Retina (tissue), 1 donor: ENCODE measurements at regions not wholly inside any gene's neighbourhood (a gene's known extent, or its start where the extent isn't known, plus 50 kb on each side); places are given as distances from the start of the nearest gene placed in this dataset.
"Not testable (repeated sequence)": the region's sequence is repeated elsewhere in the genome, so short reads cannot be mapped to it uniquely, and the experiment has no call there.

Source experiments
- DNase-seq: peaks from one replicate; pipeline ENCODE4 v3.0.0-alpha.2; 2016

DNA sequence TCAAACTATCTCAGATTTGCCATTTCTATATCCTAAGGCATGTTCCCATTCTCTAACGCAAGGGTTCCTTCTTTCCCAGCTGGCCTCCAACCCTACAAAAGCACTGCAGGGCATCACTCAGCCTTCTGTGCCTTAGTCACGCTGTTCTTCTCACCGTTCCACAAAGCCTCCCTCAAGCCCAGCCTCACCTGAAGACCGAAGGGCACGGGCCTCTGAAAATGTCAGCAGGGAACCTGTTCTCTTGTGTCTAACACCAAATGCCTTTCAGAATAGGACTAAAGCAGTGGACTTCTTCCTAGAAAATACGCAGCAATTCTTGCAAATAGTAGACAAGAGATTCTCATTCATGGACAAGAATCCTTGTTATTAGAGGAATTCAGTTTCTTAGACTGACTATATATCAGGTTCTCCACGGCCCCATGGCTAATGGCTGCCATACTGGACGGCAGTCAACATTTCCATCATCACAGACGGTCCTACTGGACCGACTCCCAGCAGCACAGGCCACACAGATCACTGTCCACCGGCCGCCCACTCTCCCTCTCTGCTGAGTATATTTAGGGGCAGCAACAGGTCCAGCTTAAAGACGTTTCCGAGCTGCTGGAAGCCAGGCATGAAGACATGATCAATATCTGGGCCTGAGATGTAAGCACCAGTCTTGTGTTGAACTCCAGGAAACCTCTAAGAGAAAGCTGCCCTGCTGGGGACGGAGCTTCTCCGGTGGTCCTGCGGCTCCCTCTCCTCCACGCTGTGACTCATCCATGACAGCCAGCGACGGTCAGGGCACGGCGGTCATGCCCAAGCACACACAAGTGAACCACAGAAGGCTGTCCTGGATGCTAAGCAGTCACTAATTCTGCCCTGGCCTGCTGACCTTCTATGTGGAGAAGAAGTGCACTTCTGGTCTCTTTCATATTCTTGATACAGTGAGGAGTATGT, 61.8 kb upstream of the TNK2 start:
- not testable (repeated sequence) for DNase-seq

DNA sequence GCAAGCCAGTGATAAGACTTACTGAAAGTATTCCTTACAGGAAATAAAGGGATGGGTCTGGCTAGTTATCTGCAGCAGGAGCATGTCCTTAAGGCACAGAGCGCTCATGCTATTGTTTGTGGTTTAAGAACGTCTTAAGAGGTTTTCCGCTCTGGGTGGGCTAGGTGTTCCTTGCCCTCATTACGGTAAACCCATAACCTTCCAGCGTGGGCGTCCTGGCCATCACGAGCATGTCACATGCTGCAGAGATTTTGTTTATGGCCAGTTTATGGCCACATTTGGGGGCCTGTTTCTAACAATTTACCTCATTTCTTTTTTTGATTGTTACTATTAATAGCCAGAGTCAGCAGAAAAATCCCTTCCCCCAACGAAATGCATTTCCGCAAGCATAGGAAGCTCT, 61.0 kb upstream of the TNK2 start:
- not testable (repeated sequence) for DNase-seq

DNA sequence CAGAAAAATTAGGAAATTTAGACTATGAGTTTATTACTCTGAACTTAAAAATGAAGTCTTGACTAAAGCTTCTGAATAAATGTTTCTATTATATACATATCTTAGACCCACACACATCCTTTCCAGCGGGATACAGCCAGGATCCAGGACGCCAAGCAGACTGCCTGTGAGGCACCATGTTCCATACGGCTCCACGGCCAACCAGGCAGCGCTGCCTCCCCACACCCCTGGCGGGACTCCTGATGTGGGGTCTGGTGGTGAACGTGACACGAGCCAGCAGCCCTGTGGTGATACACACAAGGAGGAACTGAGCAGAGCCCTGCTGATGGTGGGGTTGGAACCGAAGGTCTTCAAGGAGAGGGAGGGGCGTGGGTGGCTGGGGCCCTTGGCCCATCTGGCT, 59.8 kb upstream of the TNK2 start:
- not testable (repeated sequence) for DNase-seq

DNA sequence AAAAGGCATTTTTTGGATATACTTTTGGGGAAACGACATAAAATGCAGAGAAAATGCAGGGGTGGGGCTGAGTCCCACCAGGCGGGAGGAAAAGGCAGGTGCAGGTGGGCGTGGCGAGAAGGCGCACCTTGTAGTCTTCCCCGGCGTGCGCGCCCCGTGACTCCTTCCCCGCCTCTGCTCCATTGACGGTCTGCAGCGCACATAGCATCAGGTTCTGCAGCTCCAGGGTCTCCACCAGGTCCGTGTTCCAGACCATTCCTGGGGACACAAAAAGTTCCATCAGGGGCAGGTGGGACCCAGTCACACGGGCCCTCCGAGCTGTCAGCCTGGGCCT, 59.0 kb upstream of the TNK2 start:
- DNase-seq: not testable (repeated sequence)

DNA sequence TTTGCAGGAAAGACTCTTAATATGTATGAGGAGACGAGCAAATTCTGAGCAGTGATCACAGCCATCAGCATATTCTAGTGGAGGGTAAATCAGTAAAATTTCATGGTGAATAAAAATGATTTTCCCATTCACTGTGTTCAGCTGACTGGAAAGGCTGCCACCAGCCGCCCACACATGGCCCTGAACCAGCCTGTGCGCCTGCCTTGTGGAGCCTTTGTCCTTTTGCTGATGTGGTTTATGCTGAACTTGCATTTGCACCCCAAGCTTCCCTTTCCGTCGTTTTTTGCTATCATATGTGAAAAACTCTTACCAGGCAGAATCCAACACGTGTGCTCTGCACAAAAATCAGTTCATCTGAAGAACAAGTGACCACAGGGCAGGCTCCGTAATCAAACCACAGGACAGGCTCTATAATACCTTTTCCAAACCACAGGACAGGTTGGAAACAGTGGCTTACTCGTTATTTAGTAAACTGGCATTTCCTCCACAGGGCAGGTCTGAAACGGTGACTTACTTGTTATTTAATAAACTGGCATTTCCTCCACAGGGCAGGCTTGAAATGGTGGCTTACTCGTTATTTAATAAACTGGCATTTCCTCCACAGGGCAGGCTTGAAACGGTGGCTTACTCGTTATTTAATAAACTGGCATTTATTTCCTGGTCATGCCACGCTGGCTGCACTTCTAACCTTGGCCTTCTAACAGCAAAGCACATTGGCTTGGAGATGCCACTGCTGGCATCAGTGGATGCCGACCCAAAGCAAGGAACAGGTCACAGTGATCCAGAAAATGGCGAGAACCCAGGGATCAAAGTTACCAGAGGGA, 58.4 kb upstream of the TNK2 start:
- not testable (repeated sequence) for DNase-seq

DNA sequence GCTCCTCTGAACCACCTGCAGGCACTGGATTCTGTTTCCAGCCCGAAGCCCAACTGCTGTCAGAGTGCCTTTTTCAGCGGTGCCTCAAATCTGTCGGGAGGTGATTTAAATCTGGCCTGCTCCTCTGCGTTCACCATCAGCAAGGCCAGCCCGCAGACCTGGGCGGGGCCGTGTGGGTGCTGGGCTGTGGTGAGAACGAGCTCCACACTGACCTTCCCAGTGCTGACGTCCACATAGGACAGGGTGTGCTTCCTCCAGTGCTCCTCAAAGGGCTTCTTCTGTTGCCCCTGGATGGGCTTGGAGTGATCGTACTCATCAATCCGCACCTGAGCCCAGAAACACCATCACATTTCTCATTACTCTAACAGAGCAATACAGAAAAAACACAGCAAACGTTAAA, 56.9 kb upstream of the TNK2 start:
- DNase-seq: not testable (repeated sequence)

DNA sequence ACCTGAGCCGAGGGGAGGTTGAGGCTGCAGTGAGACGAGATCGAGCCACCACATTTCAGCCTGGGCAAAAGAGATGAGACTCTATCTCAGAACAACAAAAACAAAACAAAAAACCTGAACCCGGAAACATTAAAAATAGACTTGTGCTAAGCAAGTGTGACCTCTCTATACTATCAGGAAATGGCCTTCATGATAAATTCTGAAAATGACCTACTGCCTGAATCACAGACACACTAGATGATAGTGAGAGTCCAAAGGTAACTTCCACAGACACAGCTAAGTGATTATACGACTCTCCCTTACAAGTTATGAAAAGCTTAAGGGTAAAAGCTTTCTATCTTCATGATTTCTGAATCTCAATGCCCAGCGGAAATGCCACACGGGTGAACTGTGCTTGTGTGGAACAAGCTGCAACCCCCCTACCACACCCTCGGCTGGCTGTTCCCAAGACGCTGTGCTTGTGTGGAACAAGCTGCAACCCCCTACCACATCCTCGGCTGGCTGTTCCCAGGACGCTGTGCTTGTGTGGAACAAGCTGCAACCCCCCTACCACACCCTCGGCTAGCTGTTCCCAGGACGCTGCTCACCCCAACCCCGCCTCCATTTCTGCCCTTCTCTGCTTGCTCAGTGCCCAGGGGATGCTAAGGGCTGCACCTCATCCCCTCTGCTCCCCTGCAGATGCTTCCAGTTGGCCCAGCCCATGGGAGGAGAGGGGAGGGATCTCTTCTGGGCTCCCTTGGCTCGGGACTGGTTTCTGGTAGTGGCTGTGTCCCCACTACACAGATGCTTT, 56.2 kb upstream of the TNK2 start:
- not testable (repeated sequence) for DNase-seq

DNA sequence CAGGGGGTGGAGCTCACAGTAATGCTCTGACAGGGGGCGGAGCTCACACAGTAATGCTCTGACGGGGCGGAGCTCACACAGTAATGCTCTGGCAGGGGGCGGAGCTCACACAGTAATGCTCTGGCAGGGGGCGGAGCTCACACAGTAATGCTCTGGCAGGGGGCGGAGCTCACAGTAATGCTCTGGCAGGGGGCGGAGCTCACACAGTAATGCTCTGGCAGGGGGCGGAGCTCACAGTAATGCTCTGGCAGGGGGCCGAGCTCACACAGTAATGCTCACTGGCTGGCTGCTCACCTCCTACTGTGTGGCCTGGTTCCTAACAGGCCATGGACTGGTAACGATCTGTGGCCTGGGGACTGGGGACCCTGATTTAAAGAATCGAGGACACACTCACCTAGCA, 53.9 kb upstream of the TNK2 start:
- DNase-seq: not testable (repeated sequence)

DNA sequence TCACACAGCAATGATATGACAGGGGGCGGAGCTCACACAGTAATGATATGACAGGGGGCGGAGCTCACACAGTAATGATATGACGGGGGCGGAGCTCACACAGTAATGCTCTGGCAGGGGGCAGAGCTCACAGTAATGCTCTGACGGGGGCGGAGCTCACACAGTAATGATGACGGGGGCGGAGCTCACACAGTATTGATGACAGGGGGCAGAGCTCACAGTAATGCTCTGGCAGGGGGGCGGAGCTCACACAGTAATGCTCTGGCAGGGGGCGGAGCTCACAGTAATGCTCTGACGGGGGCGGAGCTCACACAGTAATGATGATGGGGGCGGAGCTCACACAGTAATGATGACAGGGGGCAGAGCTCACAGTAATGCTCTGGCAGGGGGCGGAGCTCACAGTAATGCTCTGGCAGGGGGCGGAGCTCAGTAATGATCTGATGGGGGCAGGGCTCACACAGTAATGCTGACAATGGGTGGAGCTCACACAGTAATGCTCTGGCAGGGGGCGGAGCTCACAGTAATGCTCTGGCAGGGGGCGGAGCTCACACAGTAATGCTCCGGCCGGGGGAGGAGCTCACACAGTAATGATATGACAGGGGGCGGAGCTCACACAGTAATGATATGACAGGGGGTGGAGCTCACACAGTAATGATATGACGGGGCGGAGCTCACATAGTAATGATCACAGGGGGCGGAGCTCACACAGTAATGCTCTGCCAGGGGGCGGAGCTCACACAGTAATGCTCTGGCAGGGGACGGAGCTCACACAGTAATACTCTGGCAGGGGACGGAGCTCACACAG, 52.8 kb upstream of the TNK2 start:
- not testable (repeated sequence) for DNase-seq

DNA sequence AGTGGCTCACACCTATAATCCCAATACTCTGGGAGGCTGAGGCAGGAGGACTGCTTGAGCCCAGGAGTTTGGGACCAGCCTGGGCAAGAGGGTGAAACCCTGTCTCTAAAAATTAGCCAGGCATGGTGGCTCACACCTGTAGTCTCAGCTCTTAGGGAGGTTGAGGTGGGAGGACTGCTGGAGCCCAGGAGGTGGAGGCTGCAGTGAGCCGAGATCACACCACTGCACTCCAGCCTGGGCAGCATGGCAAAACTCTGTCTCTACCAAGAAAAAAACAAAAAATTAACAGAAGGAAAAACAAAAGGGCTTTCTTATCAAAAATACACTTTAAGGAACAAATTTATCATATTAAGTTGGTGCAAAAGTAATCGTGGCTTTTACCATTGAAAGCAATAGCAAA, 51.8 kb upstream of the TNK2 start:
- not testable (repeated sequence) for DNase-seq

DNA sequence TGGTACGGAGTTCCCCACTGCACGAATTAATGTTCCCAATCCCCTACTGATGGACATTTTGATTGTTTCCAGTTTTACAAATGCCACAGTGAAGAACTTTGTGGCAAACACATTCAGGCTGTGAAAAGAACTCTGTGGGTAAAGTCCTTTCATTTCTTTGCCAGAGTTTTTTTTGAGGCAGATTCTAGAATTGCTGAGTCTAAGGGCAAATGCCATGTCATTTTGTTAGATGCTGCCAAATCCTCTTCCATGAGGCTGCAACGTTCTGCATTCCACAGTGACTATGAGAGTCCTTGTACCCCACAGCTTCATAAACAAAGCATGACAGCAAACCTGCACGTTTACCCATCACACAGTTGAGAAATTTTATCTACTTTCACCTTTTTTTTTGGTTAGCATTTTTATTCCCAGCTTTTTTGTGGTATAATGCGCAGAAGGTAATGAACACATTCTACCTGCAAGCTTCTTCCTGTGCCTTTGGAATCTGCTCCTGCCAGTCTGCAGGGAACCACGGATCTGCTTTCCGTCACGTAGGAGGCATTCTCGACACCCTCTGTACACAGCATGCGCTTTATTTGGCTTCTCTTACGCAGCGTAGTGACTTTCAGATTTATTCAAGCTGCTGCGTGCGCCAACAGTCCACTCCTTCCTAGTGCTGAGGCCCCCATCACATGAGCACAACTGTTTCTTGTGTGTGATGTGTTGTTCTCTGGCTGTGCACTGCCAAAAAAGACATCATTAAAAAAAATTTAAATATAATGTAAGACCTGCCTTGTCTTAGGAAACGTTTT, 51.2 kb upstream of the TNK2 start:
- DNase-seq: not testable (repeated sequence)

DNA sequence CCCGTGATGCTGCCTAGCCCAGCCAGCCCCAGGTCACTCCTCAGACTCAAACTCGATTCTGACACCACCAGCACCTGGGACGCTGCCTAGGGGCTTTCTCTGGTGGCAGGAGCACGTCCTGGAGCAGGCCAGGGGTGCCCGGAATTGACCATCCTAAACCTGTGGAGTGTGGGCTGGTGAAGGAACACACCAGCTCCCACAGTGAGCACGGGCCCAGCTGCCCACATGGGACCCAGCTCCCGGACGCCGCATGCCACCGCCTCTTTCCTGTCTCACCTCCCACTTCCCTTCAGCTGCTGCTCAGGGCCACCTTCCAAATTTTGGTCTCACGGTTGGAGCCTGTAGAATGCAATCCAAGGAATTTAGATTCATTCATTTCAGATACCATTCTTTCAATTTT, 50.4 kb upstream of the TNK2 start:
- DNase-seq: not testable (repeated sequence)
